Activated CD8-positive, alpha-beta T cell treated with anti-CD3 and anti-CD28 coated beads for 36 hours (primary cell): ENCODE measurements at regions not wholly inside any gene's neighbourhood (a gene's known extent, or its start where the extent isn't known, plus 50 kb on each side); places are given as distances from the start of the nearest gene placed in this dataset.

Source experiments
- ATAC-seq: fragments of 200-7000 bp; cut with Tn5 transposase; one replicate; pipeline ENCODE4 v1.10.0; 2021; ENCODE audit warnings: mild to moderate bottlenecking, moderate library complexity
- CTCF ChIA-PET: fragments of 350-600 bp; sonication (Branson Sonifier 250); formaldehyde crosslinking; loops from one replicate; lab custom pipeline; 2021; ENCODE audit warnings: antibody characterized with exemption; lab: Charles Lee
- POLR2A ChIA-PET: fragments of 350-600 bp; sonication (Branson Sonifier 250); formaldehyde crosslinking; loops from one replicate; lab custom pipeline; 2021; ENCODE audit warnings: antibody characterized with exemption; lab: Charles Lee
- DNase-seq: peaks from one replicate; pipeline ENCODE4 v3.0.0-alpha.2; 2020
- H3K27ac Mint-ChIP-seq: one replicate; pipeline ENCODE4 v1.8.0; 2021; ENCODE audit warnings: mild to moderate bottlenecking, mixed read lengths
- H3K27me3 Mint-ChIP-seq: one replicate; pipeline ENCODE4 v1.8.0; 2021; ENCODE audit warnings: mixed read lengths
- H3K36me3 Mint-ChIP-seq: one replicate; pipeline ENCODE4 v1.8.0; 2021; ENCODE audit warnings: low read depth, mixed read lengths
- H3K4me1 Mint-ChIP-seq: one replicate; pipeline ENCODE4 v1.8.0; 2021; ENCODE audit warnings: low read depth, mixed read lengths
- H3K4me3 Mint-ChIP-seq: one replicate; pipeline ENCODE4 v1.8.0; 2021; ENCODE audit warnings: mild to moderate bottlenecking, moderate library complexity, mixed read lengths
- H3K9me3 Mint-ChIP-seq: one replicate; pipeline ENCODE4 v1.8.0; 2021; ENCODE audit warnings: mixed read lengths
- CTCF ChIP-seq: fragments of 200-600 bp; IDR thresholded peaks from one replicate; pipeline ENCODE4 v1.8.0; 2022; ENCODE audit warnings: antibody characterized with exemption, mild to moderate bottlenecking
- intact Hi-C: fragments of 100-400 bp; cut with micrococcal nuclease; formaldehyde crosslinking; loops from one replicate; pipeline ENCODE4 v1.10.0; 2022

GRCh38 chr9:109717342-109717741 lies 62.7 kb upstream of the PALM2AKAP2 start:
- Mint-ChIP-seq H3K27ac (no peak overlapping the region), H3K36me3 (no peaks in the 10 kb centered on the region), H3K4me1 (no peaks in the 10 kb centered on the region), H3K27me3 (no peaks in the 10 kb centered on the region), H3K4me3 (no peak overlapping the region), H3K9me3 (no peaks in the 10 kb centered on the region)
- ChIA-PET CTCF (no interaction called here), POLR2A (no interaction called here)
- TF ChIP-seq CTCF = no peak
- DNase-seq (no peak), ATAC-seq (no peak)
- intact Hi-C loops = no loop called here

GRCh38 chr9:109718861-109719260 lies 61.1 kb upstream of the PALM2AKAP2 start:
- H3K4me3 Mint-ChIP-seq = no peak overlapping the region
- no peaks in the 10 kb centered on the region for H3K4me1 Mint-ChIP-seq
- POLR2A ChIA-PET = no interaction called here
- H3K27ac Mint-ChIP-seq = no peak overlapping the region
- no peaks in the 10 kb centered on the region for H3K9me3 Mint-ChIP-seq
- DNase-seq (no peak), ATAC-seq (no peak)
- CTCF ChIA-PET = no interaction called here
- TF ChIP-seq CTCF = no peak
- peaks cover 3% of the 10 kb centered on the region for H3K27me3 Mint-ChIP-seq
- H3K36me3 Mint-ChIP-seq = no peaks in the 10 kb centered on the region
- intact Hi-C loops = no loop called here

GRCh38 chr9:109721001-109721400 lies 59.0 kb upstream of the PALM2AKAP2 start:
- Mint-ChIP-seq H3K4me3 (no peak overlapping the region), H3K9me3 (no peaks in the 10 kb centered on the region), H3K27ac (no peak overlapping the region), H3K36me3 (no peaks in the 10 kb centered on the region), H3K4me1 (no peaks in the 10 kb centered on the region), H3K27me3 (peaks cover 3% of the 10 kb centered on the region)
- DNase-seq (no peak), ATAC-seq (no peak)
- no peak for TF ChIP-seq CTCF
- POLR2A ChIA-PET = no interaction called here
- intact Hi-C loops = no loop called here
- CTCF ChIA-PET = no interaction called here

- CTCF ChIA-PET = no interaction called here
- POLR2A ChIA-PET = no interaction called here
- H3K36me3 Mint-ChIP-seq = no peaks in the 10 kb centered on the region
- peaks cover 3% of the 10 kb centered on the region for H3K27me3 Mint-ChIP-seq
- TF ChIP-seq CTCF = no peak
- no peaks in the 10 kb centered on the region for H3K4me1 Mint-ChIP-seq
- DNase-seq (no peak), ATAC-seq (no peak)
- H3K9me3 Mint-ChIP-seq = no peaks in the 10 kb centered on the region
- H3K4me3 Mint-ChIP-seq = no peak overlapping the region
- intact Hi-C loops = no loop called here
- H3K27ac Mint-ChIP-seq = no peak overlapping the region
These were observed 58.0 kb upstream of the PALM2AKAP2 start for GRCh38 chr9:109722007-109722406.

GRCh38 chr9:109723781-109724180 lies 56.2 kb upstream of the PALM2AKAP2 start:
- ChIA-PET CTCF (no interaction called here), POLR2A (no interaction called here)
- no peaks in the 10 kb centered on the region for H3K4me1 Mint-ChIP-seq
- intact Hi-C loops = no loop called here
- no peak overlapping the region for H3K4me3 Mint-ChIP-seq
- no peak for ATAC-seq
- TF ChIP-seq CTCF = no peak
- H3K36me3 Mint-ChIP-seq = no peaks in the 10 kb centered on the region
- H3K27ac Mint-ChIP-seq = no peak overlapping the region
- no peaks in the 10 kb centered on the region for H3K9me3 Mint-ChIP-seq
- peaks cover 3% of the 10 kb centered on the region for H3K27me3 Mint-ChIP-seq
- no peak for DNase-seq
